ENCODE measurements at regions not wholly inside any gene's neighbourhood (a gene's known extent, or its start where the extent isn't known, plus 50 kb on each side); places are given as distances from the start of the nearest gene placed in this dataset.
"Not testable (repeated sequence)": the region's sequence is repeated elsewhere in the genome, so short reads cannot be mapped to it uniquely, and the experiment has no call there.

GRCh38 chr4:31877429-31877828, 1157.3 kb downstream of the PCDH7 start:
- no peak for DNase-seq

- DNase-seq = not testable (repeated sequence)
Measured at GRCh38 chr4:31880837-31881236, 1160.7 kb downstream of the PCDH7 start.

GRCh38 chr4:31896349-31896748, 1176.2 kb downstream of the PCDH7 start:
- DNase-seq = no peak

GRCh38 chr4:31905363-31905762, 1185.2 kb downstream of the PCDH7 start:
- no peak for DNase-seq

- DNase-seq = no peak
Measured at GRCh38 chr4:31908261-31908660, 1188.1 kb downstream of the PCDH7 start.

GRCh38 chr4:31917334-31917733, 1197.2 kb downstream of the PCDH7 start:
- DNase-seq = no peak

- DNase-seq = no peak
Measured at GRCh38 chr4:31918891-31919290, 1198.7 kb downstream of the PCDH7 start.

- DNase-seq = no peak
Measured at GRCh38 chr4:31923634-31924033, 1203.5 kb downstream of the PCDH7 start.

- DNase-seq = no peak
Measured at GRCh38 chr4:31929676-31930345, 1209.6 kb downstream of the PCDH7 start.

- no peak for DNase-seq
Measured at GRCh38 chr4:31946456-31946855, 1226.3 kb downstream of the PCDH7 start.

GRCh38 chr4:31947101-31947500, 1226.9 kb downstream of the PCDH7 start:
- DNase-seq = no peak

- no peak for DNase-seq
Measured at GRCh38 chr4:31949045-31949444, 1228.9 kb downstream of the PCDH7 start.

GRCh38 chr4:31955346-31955745, 1235.2 kb downstream of the PCDH7 start:
- DNase-seq = no peak

- DNase-seq = no peak
Measured at GRCh38 chr4:31959972-31960371, 1239.8 kb downstream of the PCDH7 start.

- no peak for DNase-seq
Measured at GRCh38 chr4:31964685-31965084, 1244.5 kb downstream of the PCDH7 start.

- no peak for DNase-seq
Measured at GRCh38 chr4:31968842-31969241, 1248.7 kb downstream of the PCDH7 start.

GRCh38 chr4:31974490-31975002, 1254.4 kb downstream of the PCDH7 start:
- no peak for DNase-seq

- no peak for DNase-seq
Measured at GRCh38 chr4:31979988-31980387, 1259.8 kb downstream of the PCDH7 start.

- DNase-seq = no peak
Measured at GRCh38 chr4:31983246-31983645, 1263.1 kb downstream of the PCDH7 start.

- DNase-seq = no peak
Measured at GRCh38 chr4:31983677-31984076, 1263.5 kb downstream of the PCDH7 start.

- DNase-seq = no peak
Measured at GRCh38 chr4:31984872-31985271, 1264.7 kb downstream of the PCDH7 start.

- no peak for DNase-seq
Measured at GRCh38 chr4:31995943-31996901, 1276.1 kb downstream of the PCDH7 start.

GRCh38 chr4:31998807-31999206, 1278.6 kb downstream of the PCDH7 start:
- no peak for DNase-seq

GRCh38 chr4:31999848-32000247, 1279.7 kb downstream of the PCDH7 start:
- DNase-seq = no peak

Data from CD4-positive, alpha-beta T cell treated with Interleukin-17A for 1 hour (primary cell).